GM10266 (cell line): ENCODE measurements at regions not wholly inside any gene's neighbourhood (a gene's known extent, or its start where the extent isn't known, plus 50 kb on each side); places are given as distances from the start of the nearest gene placed in this dataset.

Experiments
- DNase-seq: peaks from one replicate; pipeline ENCODE4 v3.0.0; 2012; ENCODE audit errors: extremely low spot score
- TF ChIP-seq, protein P1 (sequence below): IDR thresholded peaks from 2 replicates; pipeline ENCODE4 v1.5.1; 2012; ENCODE audit warnings: mild to moderate bottlenecking, low read depth; ENCODE audit not compliant: control insufficient read depth, insufficient read depth; ENCODE audit errors: missing control alignments

DNA sequence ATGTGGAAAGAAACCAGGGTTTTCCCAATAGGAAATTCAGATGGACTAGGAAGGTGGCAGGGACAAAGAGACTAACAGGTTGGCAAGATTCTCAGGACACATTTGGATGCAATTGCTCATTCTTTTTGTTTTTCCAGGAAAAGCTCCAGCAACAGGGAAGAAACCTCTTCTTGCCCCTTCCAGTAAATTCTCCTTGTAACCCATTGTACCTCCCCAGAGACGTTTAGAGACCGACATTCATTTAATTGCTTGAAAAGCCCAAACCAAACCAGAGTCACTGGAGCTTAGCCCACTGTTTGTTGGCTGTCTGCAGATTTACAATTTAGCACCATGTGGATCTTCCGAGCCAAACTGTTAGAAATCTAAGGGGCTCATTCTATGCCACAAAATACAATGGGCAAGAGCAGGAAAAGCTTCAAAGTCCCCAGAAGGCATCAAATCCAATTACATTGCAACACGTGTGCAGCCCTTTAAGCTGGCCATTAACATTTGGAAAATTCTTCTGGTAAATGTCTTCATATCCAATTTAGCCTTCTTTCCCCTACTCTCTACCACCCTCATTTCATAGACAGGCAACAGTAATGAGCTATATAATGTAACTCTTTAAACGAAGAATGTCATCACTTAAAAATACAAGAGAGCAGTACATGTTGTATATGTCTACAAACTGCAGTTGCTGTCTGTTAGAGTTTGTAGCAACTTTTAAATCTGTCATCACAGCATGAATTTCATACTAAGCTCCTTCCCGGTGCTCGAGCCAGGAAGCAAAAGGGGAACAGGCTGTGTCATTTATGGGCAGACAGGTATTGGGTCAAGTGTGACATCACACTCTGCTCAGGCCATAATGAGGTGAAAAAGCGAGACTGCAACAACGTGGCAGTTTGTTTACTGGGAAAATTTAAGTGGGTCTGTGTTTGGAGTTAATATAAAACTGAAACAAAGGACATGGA lies 235.6 kb upstream of the HNRNPA3 start:
- TF ChIP-seq, protein P1, sequence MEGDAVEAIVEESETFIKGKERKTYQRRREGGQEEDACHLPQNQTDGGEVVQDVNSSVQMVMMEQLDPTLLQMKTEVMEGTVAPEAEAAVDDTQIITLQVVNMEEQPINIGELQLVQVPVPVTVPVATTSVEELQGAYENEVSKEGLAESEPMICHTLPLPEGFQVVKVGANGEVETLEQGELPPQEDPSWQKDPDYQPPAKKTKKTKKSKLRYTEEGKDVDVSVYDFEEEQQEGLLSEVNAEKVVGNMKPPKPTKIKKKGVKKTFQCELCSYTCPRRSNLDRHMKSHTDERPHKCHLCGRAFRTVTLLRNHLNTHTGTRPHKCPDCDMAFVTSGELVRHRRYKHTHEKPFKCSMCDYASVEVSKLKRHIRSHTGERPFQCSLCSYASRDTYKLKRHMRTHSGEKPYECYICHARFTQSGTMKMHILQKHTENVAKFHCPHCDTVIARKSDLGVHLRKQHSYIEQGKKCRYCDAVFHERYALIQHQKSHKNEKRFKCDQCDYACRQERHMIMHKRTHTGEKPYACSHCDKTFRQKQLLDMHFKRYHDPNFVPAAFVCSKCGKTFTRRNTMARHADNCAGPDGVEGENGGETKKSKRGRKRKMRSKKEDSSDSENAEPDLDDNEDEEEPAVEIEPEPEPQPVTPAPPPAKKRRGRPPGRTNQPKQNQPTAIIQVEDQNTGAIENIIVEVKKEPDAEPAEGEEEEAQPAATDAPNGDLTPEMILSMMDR = no peak
- DNase-seq = no peak

DNA sequence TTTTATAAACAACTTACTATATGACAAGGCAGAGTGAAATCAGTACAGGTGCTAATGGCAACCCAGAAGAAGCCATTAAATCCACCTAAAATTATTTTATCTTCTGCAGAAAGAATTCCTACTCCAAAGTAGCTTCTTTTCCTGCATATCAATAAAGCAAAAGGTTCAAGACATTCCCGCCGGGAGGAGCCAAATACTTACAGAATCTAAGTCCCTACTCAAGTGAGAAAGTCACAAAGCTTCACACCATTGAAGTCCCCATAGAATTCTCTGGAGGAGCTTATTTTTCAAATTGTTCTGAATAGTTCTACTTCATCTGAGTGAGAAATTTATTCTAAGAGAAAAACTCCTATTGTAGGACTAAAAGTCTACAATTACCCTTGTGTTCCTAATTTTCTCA lies 233.7 kb upstream of the HNRNPA3 start:
- TF ChIP-seq, protein P1 = no peak
- DNase-seq = no peak

DNA sequence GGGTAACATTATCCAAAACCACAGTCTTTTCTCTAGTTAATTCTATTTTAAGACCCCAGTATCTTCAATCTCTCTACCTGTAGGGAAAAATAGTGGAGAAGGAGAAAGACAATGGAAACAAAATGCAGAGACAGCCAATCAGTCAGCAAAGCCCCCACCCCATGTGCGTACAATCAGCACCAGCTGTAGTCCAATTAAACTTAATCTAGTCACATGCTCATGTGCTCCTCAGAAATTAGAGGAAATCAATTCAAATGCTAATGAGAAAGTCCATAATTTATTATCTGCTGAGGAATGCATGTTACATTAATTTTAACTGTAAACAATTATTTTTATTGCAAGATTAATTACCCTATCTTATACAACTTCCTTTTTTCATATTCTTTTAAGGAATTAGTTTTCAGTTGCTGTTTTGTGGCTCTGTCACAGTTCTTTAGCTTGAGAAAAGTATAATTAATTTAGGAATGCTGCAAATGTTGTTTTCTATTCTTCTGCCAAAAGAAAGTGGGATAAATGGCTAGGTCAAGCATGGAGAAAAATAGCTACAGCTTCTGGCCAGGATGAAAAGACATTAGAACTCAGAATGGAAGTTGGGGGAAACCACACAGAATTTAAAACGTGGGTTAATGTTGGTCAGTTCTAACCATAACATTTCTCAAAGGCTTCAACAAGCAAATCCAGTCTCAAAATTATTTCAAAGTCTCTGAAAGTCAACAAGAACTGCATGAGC lies 232.4 kb upstream of the HNRNPA3 start:
- DNase-seq = no peak
- TF ChIP-seq, protein P1 = no peak

DNA sequence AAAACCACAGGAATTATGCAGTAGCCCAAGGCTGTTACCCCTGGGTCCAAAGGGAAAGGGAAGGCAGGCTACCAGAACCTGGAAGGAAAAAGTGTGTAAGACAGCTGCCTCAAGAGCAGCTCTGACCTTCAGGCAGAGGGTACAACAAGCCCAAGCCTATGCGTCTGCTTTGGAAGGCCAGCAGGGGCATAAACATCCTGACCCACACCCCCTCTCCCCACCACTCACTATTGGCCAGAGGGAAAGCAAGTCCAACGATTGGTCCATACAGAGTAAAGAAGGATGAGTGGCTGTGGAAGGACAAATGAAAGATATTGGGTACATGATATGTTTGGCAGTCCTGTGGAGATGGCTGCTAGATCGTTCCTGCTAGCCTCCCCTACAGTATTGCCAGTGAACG lies 227.6 kb upstream of the HNRNPA3 start:
- no peak for DNase-seq
- TF ChIP-seq, protein P1 = no peak

DNA sequence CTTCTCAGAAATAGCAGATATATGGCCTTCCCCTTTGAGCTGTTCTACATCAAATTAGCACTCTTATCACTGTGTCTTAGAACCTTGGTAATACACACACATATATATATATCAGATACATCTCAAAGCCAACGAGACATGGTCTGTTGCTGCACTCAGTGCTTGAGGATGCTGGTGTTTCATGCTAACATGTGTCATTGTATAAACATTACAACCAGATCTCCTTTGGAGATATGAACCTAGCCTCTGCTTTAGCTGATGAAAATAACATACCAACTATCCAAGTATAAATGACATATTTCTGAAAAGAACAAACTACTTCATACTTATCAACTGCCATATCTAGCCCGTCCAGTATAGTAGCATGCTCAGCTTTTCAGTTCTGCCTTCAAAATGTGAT lies 226.7 kb upstream of the HNRNPA3 start:
- DNase-seq = no peak
- TF ChIP-seq, protein P1 = no peak

DNA sequence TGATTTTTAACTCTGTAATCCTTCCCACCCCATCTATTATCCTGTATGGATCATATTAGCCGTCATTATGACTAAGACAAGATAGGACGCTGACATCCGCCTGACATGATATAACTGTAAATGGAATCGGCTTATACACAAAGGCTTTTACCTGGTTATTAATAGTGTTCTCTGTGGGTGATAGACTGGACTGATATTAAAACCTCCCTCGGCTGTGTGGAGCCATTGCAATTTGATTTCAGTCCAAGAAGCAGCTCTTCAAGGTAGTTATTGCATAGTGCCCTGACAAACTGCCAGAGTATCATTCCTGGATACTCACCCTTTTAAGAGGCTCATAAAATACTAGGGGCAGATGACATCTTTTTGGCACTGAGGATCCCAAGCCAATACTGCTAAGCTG lies 226.1 kb upstream of the HNRNPA3 start:
- DNase-seq = no peak
- TF ChIP-seq, protein P1 = no peak

DNA sequence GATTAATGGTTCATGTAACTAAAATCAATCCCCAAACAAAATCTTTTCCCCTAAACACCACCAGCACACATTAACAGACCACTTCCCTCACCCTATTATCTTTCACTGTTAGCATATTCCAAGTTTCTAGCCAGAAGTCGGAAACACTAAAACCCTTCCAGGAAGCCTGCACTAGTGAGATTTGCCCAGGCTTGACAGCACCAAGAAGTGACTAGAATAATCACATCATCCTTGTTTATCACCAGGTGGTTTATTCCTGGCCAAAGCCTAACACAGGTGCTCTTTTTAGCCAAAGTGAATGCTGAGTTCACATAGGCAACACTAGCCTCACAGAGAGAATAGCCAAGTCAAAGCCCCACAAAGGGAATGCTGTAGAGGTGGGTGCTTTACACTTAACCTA lies 221.2 kb upstream of the HNRNPA3 start:
- DNase-seq = no peak

More for the DNA sequence above, 221.2 kb upstream of the HNRNPA3 start:
- TF ChIP-seq, protein P1 = no peak
